ENCODE measurements at regions not wholly inside any gene's neighbourhood (a gene's known extent, or its start where the extent isn't known, plus 50 kb on each side); places are given as distances from the start of the nearest gene placed in this dataset.

GRCh38 chr9:99515895-99516656, 294.0 kb downstream of the SEC61B start:
- no peak overlapping the region for H3K4me3 ChIP-seq (ENCODE audit: low read depth in 1 of 3, low read length in 3 of 3)
- FAIRE-seq = no peak
- H3K36me3 ChIP-seq (ENCODE audit: control insufficient read depth in 3 of 3, insufficient read depth in 2 of 3, low read depth in 1 of 3, low read length in 3 of 3) = no peaks in the 10 kb centered on the region
- DNase-seq = no peak
- WGBS, 3 donors = 79 to 92% (median 87%) methylated on average over 7 of the region's 7 CpGs
- H3K4me1 ChIP-seq (ENCODE audit: control insufficient read depth in 3 of 3, insufficient read depth in 2 of 3, low read depth in 1 of 3, low read length in 2 of 3) = no peaks in the 10 kb centered on the region
- no peaks in the 10 kb centered on the region for H3K9me3 ChIP-seq (ENCODE audit: control insufficient read depth in 2 of 2, insufficient read depth in 1 of 2, low read depth in 1 of 2, low read length in 1 of 2)
- no peak overlapping the region for H3K27ac ChIP-seq (ENCODE audit: low read depth in 1 of 3, low read length in 2 of 3)
- H3K27me3 ChIP-seq (ENCODE audit: control insufficient read depth in 3 of 3, insufficient read depth in 3 of 3, low read length in 3 of 3) = no peaks in the 10 kb centered on the region

GRCh38 chr9:99516657-99517049, 294.6 kb downstream of the SEC61B start:
- DNase-seq (no peak), FAIRE-seq (no peak)
- H3K27me3 ChIP-seq (ENCODE audit: control insufficient read depth in 3 of 3, insufficient read depth in 3 of 3, low read length in 3 of 3) = no peaks in the 10 kb centered on the region
- H3K27ac ChIP-seq (ENCODE audit: low read depth in 1 of 3, low read length in 2 of 3) = no peak overlapping the region
- H3K4me3 ChIP-seq (ENCODE audit: low read depth in 1 of 3, low read length in 3 of 3) = no peak overlapping the region
- no peaks in the 10 kb centered on the region for H3K4me1 ChIP-seq (ENCODE audit: control insufficient read depth in 3 of 3, insufficient read depth in 2 of 3, low read depth in 1 of 3, low read length in 2 of 3)
- H3K9me3 ChIP-seq (ENCODE audit: control insufficient read depth in 2 of 2, insufficient read depth in 1 of 2, low read depth in 1 of 2, low read length in 1 of 2) = no peaks in the 10 kb centered on the region
- 85 to 95% (median 91%) methylated on average over 1 of the region's 1 CpG for WGBS, 3 donors
- no peaks in the 10 kb centered on the region for H3K36me3 ChIP-seq (ENCODE audit: control insufficient read depth in 3 of 3, insufficient read depth in 2 of 3, low read depth in 1 of 3, low read length in 3 of 3)

- H3K36me3 ChIP-seq (ENCODE audit: control insufficient read depth in 3 of 3, insufficient read depth in 2 of 3, low read depth in 1 of 3, low read length in 3 of 3) = no peaks in the 10 kb centered on the region
- DNase-seq = no peak
- no peak overlapping the region for H3K4me3 ChIP-seq (ENCODE audit: low read depth in 1 of 3, low read length in 3 of 3)
- 26 to 75% (median 36%) methylated on average over 1 of the region's 1 CpG for WGBS, 3 donors
- no peaks in the 10 kb centered on the region for H3K27me3 ChIP-seq (ENCODE audit: control insufficient read depth in 3 of 3, insufficient read depth in 3 of 3, low read length in 3 of 3)
- H3K27ac ChIP-seq (ENCODE audit: low read depth in 1 of 3, low read length in 2 of 3) = no peak overlapping the region
- no peaks in the 10 kb centered on the region for H3K4me1 ChIP-seq (ENCODE audit: control insufficient read depth in 3 of 3, insufficient read depth in 2 of 3, low read depth in 1 of 3, low read length in 2 of 3)
- no peak for FAIRE-seq
- H3K9me3 ChIP-seq (ENCODE audit: control insufficient read depth in 2 of 2, insufficient read depth in 1 of 2, low read depth in 1 of 2, low read length in 1 of 2) = no peaks in the 10 kb centered on the region
Measured at GRCh38 chr9:99523838-99524237, 297.8 kb upstream of the NR4A3 start.

GRCh38 chr9:99531313-99531712, 290.4 kb upstream of the NR4A3 start:
- no peaks in the 10 kb centered on the region for H3K36me3 ChIP-seq (ENCODE audit: control insufficient read depth in 3 of 3, insufficient read depth in 2 of 3, low read depth in 1 of 3, low read length in 3 of 3)
- H3K27me3 ChIP-seq (ENCODE audit: control insufficient read depth in 3 of 3, insufficient read depth in 3 of 3, low read length in 3 of 3) = no peaks in the 10 kb centered on the region
- H3K4me1 ChIP-seq (ENCODE audit: control insufficient read depth in 3 of 3, insufficient read depth in 2 of 3, low read depth in 1 of 3, low read length in 2 of 3) = no peaks in the 10 kb centered on the region
- DNase-seq (no peak), FAIRE-seq (no peak)
- H3K27ac ChIP-seq (ENCODE audit: low read depth in 1 of 3, low read length in 2 of 3) = no peak overlapping the region
- H3K9me3 ChIP-seq (ENCODE audit: control insufficient read depth in 2 of 2, insufficient read depth in 1 of 2, low read depth in 1 of 2, low read length in 1 of 2) = no peaks in the 10 kb centered on the region
- no peak overlapping the region for H3K4me3 ChIP-seq (ENCODE audit: low read depth in 1 of 3, low read length in 3 of 3)
- 77 to 82% (median 80%) methylated on average over 5 of the region's 5 CpGs for WGBS, 3 donors

GRCh38 chr9:99533421-99533820, 288.3 kb upstream of the NR4A3 start:
- no peak for DNase-seq
- Histone ChIP-seq H3K4me1 (ENCODE audit: control insufficient read depth in 3 of 3, insufficient read depth in 2 of 3, low read depth in 1 of 3, low read length in 2 of 3) (no peaks in the 10 kb centered on the region), H3K36me3 (ENCODE audit: control insufficient read depth in 3 of 3, insufficient read depth in 2 of 3, low read depth in 1 of 3, low read length in 3 of 3) (no peaks in the 10 kb centered on the region), H3K4me3 (ENCODE audit: low read depth in 1 of 3, low read length in 3 of 3) (no peak overlapping the region), H3K9me3 (ENCODE audit: control insufficient read depth in 2 of 2, insufficient read depth in 1 of 2, low read depth in 1 of 2, low read length in 1 of 2) (no peaks in the 10 kb centered on the region), H3K27me3 (ENCODE audit: control insufficient read depth in 3 of 3, insufficient read depth in 3 of 3, low read length in 3 of 3) (no peaks in the 10 kb centered on the region), H3K27ac (ENCODE audit: low read depth in 1 of 3, low read length in 2 of 3) (no peak overlapping the region)
- 74 to 81% (median 80%) methylated on average over 3 of the region's 3 CpGs for WGBS, 3 donors
- no peak for FAIRE-seq

GRCh38 chr9:99537996-99538395, 283.7 kb upstream of the NR4A3 start:
- Histone ChIP-seq H3K36me3 (ENCODE audit: control insufficient read depth in 3 of 3, insufficient read depth in 2 of 3, low read depth in 1 of 3, low read length in 3 of 3) (no peaks in the 10 kb centered on the region), H3K27ac (ENCODE audit: low read depth in 1 of 3, low read length in 2 of 3) (no peak overlapping the region), H3K4me1 (ENCODE audit: control insufficient read depth in 3 of 3, insufficient read depth in 2 of 3, low read depth in 1 of 3, low read length in 2 of 3) (no peaks in the 10 kb centered on the region), H3K27me3 (ENCODE audit: control insufficient read depth in 3 of 3, insufficient read depth in 3 of 3, low read length in 3 of 3) (no peaks in the 10 kb centered on the region), H3K9me3 (ENCODE audit: control insufficient read depth in 2 of 2, insufficient read depth in 1 of 2, low read depth in 1 of 2, low read length in 1 of 2) (no peaks in the 10 kb centered on the region), H3K4me3 (ENCODE audit: low read depth in 1 of 3, low read length in 3 of 3) (no peak overlapping the region)
- FAIRE-seq (no peak), DNase-seq (no peak)

GRCh38 chr9:99544526-99544925, 277.2 kb upstream of the NR4A3 start:
- DNase-seq (no peak), FAIRE-seq (no peak)
- Histone ChIP-seq H3K4me1 (ENCODE audit: control insufficient read depth in 3 of 3, insufficient read depth in 2 of 3, low read depth in 1 of 3, low read length in 2 of 3) (no peaks in the 10 kb centered on the region), H3K4me3 (ENCODE audit: low read depth in 1 of 3, low read length in 3 of 3) (no peak overlapping the region), H3K9me3 (ENCODE audit: control insufficient read depth in 2 of 2, insufficient read depth in 1 of 2, low read depth in 1 of 2, low read length in 1 of 2) (no peaks in the 10 kb centered on the region), H3K27me3 (ENCODE audit: control insufficient read depth in 3 of 3, insufficient read depth in 3 of 3, low read length in 3 of 3) (no peaks in the 10 kb centered on the region), H3K27ac (ENCODE audit: low read depth in 1 of 3, low read length in 2 of 3) (no peak overlapping the region), H3K36me3 (ENCODE audit: control insufficient read depth in 3 of 3, insufficient read depth in 2 of 3, low read depth in 1 of 3, low read length in 3 of 3) (no peaks in the 10 kb centered on the region)
- 54 to 81% (median 63%) methylated on average over 2 of the region's 2 CpGs for WGBS, 3 donors

GRCh38 chr9:99549441-99549840, 272.2 kb upstream of the NR4A3 start:
- Histone ChIP-seq H3K36me3 (ENCODE audit: control insufficient read depth in 3 of 3, insufficient read depth in 2 of 3, low read depth in 1 of 3, low read length in 3 of 3) (no peaks in the 10 kb centered on the region), H3K27ac (ENCODE audit: low read depth in 1 of 3, low read length in 2 of 3) (no peak overlapping the region), H3K27me3 (ENCODE audit: control insufficient read depth in 3 of 3, insufficient read depth in 3 of 3, low read length in 3 of 3) (no peaks in the 10 kb centered on the region), H3K9me3 (ENCODE audit: control insufficient read depth in 2 of 2, insufficient read depth in 1 of 2, low read depth in 1 of 2, low read length in 1 of 2) (no peaks in the 10 kb centered on the region), H3K4me1 (ENCODE audit: control insufficient read depth in 3 of 3, insufficient read depth in 2 of 3, low read depth in 1 of 3, low read length in 2 of 3) (no peaks in the 10 kb centered on the region), H3K4me3 (ENCODE audit: low read depth in 1 of 3, low read length in 3 of 3) (no peak overlapping the region)
- no peak for DNase-seq
- FAIRE-seq = no peak

- Histone ChIP-seq H3K4me1 (ENCODE audit: control insufficient read depth in 3 of 3, insufficient read depth in 2 of 3, low read depth in 1 of 3, low read length in 2 of 3) (no peaks in the 10 kb centered on the region), H3K27ac (ENCODE audit: low read depth in 1 of 3, low read length in 2 of 3) (no peak overlapping the region), H3K9me3 (ENCODE audit: control insufficient read depth in 2 of 2, insufficient read depth in 1 of 2, low read depth in 1 of 2, low read length in 1 of 2) (no peaks in the 10 kb centered on the region), H3K27me3 (ENCODE audit: control insufficient read depth in 3 of 3, insufficient read depth in 3 of 3, low read length in 3 of 3) (peaks cover 0 to 3% (median 0%) of the 10 kb centered on the region in 3 donors), H3K4me3 (ENCODE audit: low read depth in 1 of 3, low read length in 3 of 3) (no peak overlapping the region), H3K36me3 (ENCODE audit: control insufficient read depth in 3 of 3, insufficient read depth in 2 of 3, low read depth in 1 of 3, low read length in 3 of 3) (no peaks in the 10 kb centered on the region)
- FAIRE-seq = no peak
- no peak for DNase-seq
- WGBS, 3 donors = 35 to 55% (median 36%) methylated on average over 4 of the region's 4 CpGs
Measured at GRCh38 chr9:99555792-99556191, 265.9 kb upstream of the NR4A3 start.
